ENCODE measurements at regions not wholly inside any gene's neighbourhood (a gene's known extent, or its start where the extent isn't known, plus 50 kb on each side); places are given as distances from the start of the nearest gene placed in this dataset.

GRCh38 chr10:130607366-130607765 lies 471.2 kb downstream of the GLRX3 start:
- DNase-seq (ENCODE audit: low read depth in 4 of 4, low spot score in 1 of 4), result no peak

- DNase-seq (ENCODE audit: low read depth in 4 of 4, low spot score in 1 of 4), result no peak
Measured at GRCh38 chr10:130611239-130611638, 475.0 kb downstream of the GLRX3 start.

- DNase-seq (ENCODE audit: low read depth in 4 of 4, low spot score in 1 of 4), result no peak
Measured at GRCh38 chr10:130615457-130615856, 479.3 kb downstream of the GLRX3 start.

- DNase-seq (ENCODE audit: low read depth in 4 of 4, low spot score in 1 of 4), result no peak
Measured at GRCh38 chr10:130617985-130618384, 481.8 kb downstream of the GLRX3 start.

- DNase-seq (ENCODE audit: low read depth in 4 of 4, low spot score in 1 of 4), result no peak
Measured at GRCh38 chr10:130618647-130619046, 482.5 kb downstream of the GLRX3 start.

GRCh38 chr10:130621231-130621775 lies 485.1 kb downstream of the GLRX3 start:
- DNase-seq (ENCODE audit: low read depth in 4 of 4, low spot score in 1 of 4), result no peak

- DNase-seq (ENCODE audit: low read depth in 4 of 4, low spot score in 1 of 4), result no peak
Measured at GRCh38 chr10:130623680-130624267, 487.6 kb downstream of the GLRX3 start.

- no peak for DNase-seq (ENCODE audit: low read depth in 4 of 4, low spot score in 1 of 4)
Measured at GRCh38 chr10:130627346-130628045, 491.3 kb downstream of the GLRX3 start.

GRCh38 chr10:130630135-130630534 lies 493.9 kb downstream of the GLRX3 start:
- no peak for DNase-seq (ENCODE audit: low read depth in 4 of 4, low spot score in 1 of 4)

GRCh38 chr10:130631142-130632096 lies 495.2 kb downstream of the GLRX3 start:
- no peak for DNase-seq (ENCODE audit: low read depth in 4 of 4, low spot score in 1 of 4)

GRCh38 chr10:130634816-130635215 lies 498.6 kb downstream of the GLRX3 start:
- no peak for DNase-seq (ENCODE audit: low read depth in 4 of 4, low spot score in 1 of 4)

- no peak for DNase-seq (ENCODE audit: low read depth in 4 of 4, low spot score in 1 of 4)
Measured at GRCh38 chr10:130635528-130635927, 499.3 kb downstream of the GLRX3 start.

GRCh38 chr10:130636313-130636930 lies 500.2 kb downstream of the GLRX3 start:
- no peak for DNase-seq (ENCODE audit: low read depth in 4 of 4, low spot score in 1 of 4)

GRCh38 chr10:130637089-130637676 lies 501.0 kb downstream of the GLRX3 start:
- DNase-seq (ENCODE audit: low read depth in 4 of 4, low spot score in 1 of 4), result no peak

- DNase-seq (ENCODE audit: low read depth in 4 of 4, low spot score in 1 of 4), result no peak
Measured at GRCh38 chr10:130638991-130639390, 502.8 kb downstream of the GLRX3 start.

GRCh38 chr10:130642926-130643325 lies 506.7 kb downstream of the GLRX3 start:
- DNase-seq (ENCODE audit: low read depth in 4 of 4, low spot score in 1 of 4), result no peak

- DNase-seq (ENCODE audit: low read depth in 4 of 4, low spot score in 1 of 4), result no peak
Measured at GRCh38 chr10:130647341-130647740, 511.1 kb downstream of the GLRX3 start.

- DNase-seq (ENCODE audit: low read depth in 4 of 4, low spot score in 1 of 4), result no peak
Measured at GRCh38 chr10:130648807-130649206, 512.6 kb downstream of the GLRX3 start.

- DNase-seq (ENCODE audit: low read depth in 4 of 4, low spot score in 1 of 4), result no peak
Measured at GRCh38 chr10:130652544-130652943, 516.4 kb downstream of the GLRX3 start.

GRCh38 chr10:130652964-130653578 lies 516.9 kb downstream of the GLRX3 start:
- no peak for DNase-seq (ENCODE audit: low read depth in 4 of 4, low spot score in 1 of 4)

All from stimulated activated CD4-positive, alpha-beta T cell treated with anti-CD3 and anti-CD28 coated beads, Interleukin-1b, Interleukin-23, amount 100 ng/mL, for 24 hours (primary cell).